Sigmoid colon (tissue), 6 donors: ENCODE measurements at regions not wholly inside any gene's neighbourhood (a gene's known extent, or its start where the extent isn't known, plus 50 kb on each side); places are given as distances from the start of the nearest gene placed in this dataset.

ENCODE experiments used
- DNase-seq: peaks from one replicate; pipeline ENCODE4 v3.0.0-alpha.2; 2019
- H3K27ac ChIP-seq, 4 donors: fragments of 200-600 bp; sonication (generic); one replicate each; pipeline ENCODE4 v1.5.1; 2016 to 2019; ENCODE audit warnings: mild to moderate bottlenecking in 1 of 4
- H3K27me3 ChIP-seq, 3 donors: fragments of 200-600 bp; sonication (generic); one replicate each; pipeline ENCODE4 v1.5.1; 2019; ENCODE audit warnings: mild to moderate bottlenecking in 1 of 3
- H3K36me3 ChIP-seq, 4 donors: fragments of 200-600 bp; sonication (generic); one replicate each; pipeline ENCODE4 v1.5.1; 2016 to 2019
- H3K4me1 ChIP-seq, 4 donors: fragments of 200-600 bp; sonication (generic); one replicate each; pipeline ENCODE4 v1.5.1; 2017 to 2019
- H3K4me3 ChIP-seq, 4 donors: fragments of 200-600 bp; sonication (generic); one replicate each; pipeline ENCODE4 v1.5.1; 2017 to 2019; ENCODE audit warnings: mild to moderate bottlenecking in 2 of 4, moderate library complexity in 1 of 4
- H3K9me3 ChIP-seq, 4 donors: fragments of 200-600 bp in 3 of 4; sonication (generic) in 3 of 4; one replicate each; pipeline versions ENCODE4 v1.5.1 to v1.6.1; 2013 to 2019
- CTCF ChIP-seq, 4 experiments: fragments of 450-650 bp in 3 of 4; fragments of 200-600 bp in 1 of 4; IDR thresholded peaks; one replicate each; pipeline ENCODE4 v1.5.1; 2016 to 2019; ENCODE audit warnings: antibody characterized with exemption in 4 of 4, mild to moderate bottlenecking in 3 of 4, moderate library complexity in 2 of 4
- EP300 ChIP-seq, 4 donors: sonication (generic); formaldehyde crosslinking; IDR thresholded peaks; one replicate each; pipeline ENCODE4 v1.6.1; 2017; ENCODE audit warnings: antibody characterized with exemption in 4 of 4
- POLR2A ChIP-seq, 2 donors: fragments of 450-650 bp; IDR thresholded peaks; one replicate each; pipeline ENCODE4 v1.6.1; 2016; ENCODE audit warnings: antibody characterized with exemption in 2 of 2, mild to moderate bottlenecking in 2 of 2, moderate library complexity in 2 of 2
- POLR2AphosphoS5 ChIP-seq, 4 donors: sonication (generic); formaldehyde crosslinking; IDR thresholded peaks; one replicate each; pipeline ENCODE4 v1.6.1; 2017; ENCODE audit warnings: antibody characterized with exemption in 4 of 4
- WGBS, 2 donors: extraction: QIAGEN DNeasy Blood & Tissue Kit; methylation state at CpG; one replicate each; pipeline ENCODE4 v1.1.7; 2013; 5-methylcytosine and 5-hydroxymethylcytosine counted together
- intact Hi-C: fragments of 100-400 bp; cut with DNase I; formaldehyde crosslinking; loops from one replicate; pipeline ENCODE4 v1.15.1; 2023
- donor health status: healthy with polysubstance abuse.
- donor health status: healthy.

- intact Hi-C loops: no loop called here
- no peak overlapping the region for H3K27ac ChIP-seq
- no peaks in the 10 kb centered on the region for H3K27me3 ChIP-seq
- TF ChIP-seq POLR2A (IDR thresholded peaks at IDR 0.05): no peak
- no peak for TF ChIP-seq POLR2AphosphoS5 (IDR thresholded peaks at IDR 0.05)
- no peak for TF ChIP-seq CTCF (IDR thresholded peaks at IDR 0.05)
- TF ChIP-seq EP300 (IDR thresholded peaks at IDR 0.05): no peak
- H3K4me1 ChIP-seq: no peaks in the 10 kb centered on the region
- H3K9me3 ChIP-seq: no peaks in the 10 kb centered on the region
- H3K36me3 ChIP-seq: no peaks in the 10 kb centered on the region
- DNase-seq: no peak
- no peak overlapping the region for H3K4me3 ChIP-seq
Observed at GRCh38 chr4:96146686-96147085, 306.8 kb downstream of the PDHA2 start.

- H3K36me3 ChIP-seq: no peaks in the 10 kb centered on the region
- TF ChIP-seq POLR2AphosphoS5 (IDR thresholded peaks at IDR 0.05): no peak
- no peak for TF ChIP-seq POLR2A (IDR thresholded peaks at IDR 0.05)
- no peak for TF ChIP-seq CTCF (IDR thresholded peaks at IDR 0.05)
- no peak for TF ChIP-seq EP300 (IDR thresholded peaks at IDR 0.05)
- intact Hi-C loops: no loop called here
- H3K27ac ChIP-seq: no peak overlapping the region
- no peak for DNase-seq
- H3K9me3 ChIP-seq: no peaks in the 10 kb centered on the region
- H3K4me1 ChIP-seq: no peaks in the 10 kb centered on the region
- 85 to 94% methylated on average over 6 of the region's 6 CpGs for WGBS, 2 donors
- H3K4me3 ChIP-seq: no peak overlapping the region
- no peaks in the 10 kb centered on the region for H3K27me3 ChIP-seq
Observed at GRCh38 chr4:96149894-96150293, 310.0 kb downstream of the PDHA2 start.

- TF ChIP-seq CTCF (IDR thresholded peaks at IDR 0.05) (no peak), EP300 (IDR thresholded peaks at IDR 0.05) (no peak), POLR2A (IDR thresholded peaks at IDR 0.05) (no peak), POLR2AphosphoS5 (IDR thresholded peaks at IDR 0.05) (no peak)
- Histone ChIP-seq H3K27me3 (no peaks in the 10 kb centered on the region), H3K27ac (no peak overlapping the region), H3K9me3 (no peaks in the 10 kb centered on the region), H3K4me1 (no peaks in the 10 kb centered on the region), H3K4me3 (no peak overlapping the region), H3K36me3 (no peaks in the 10 kb centered on the region)
- no peak for DNase-seq
- WGBS, 2 donors: 60 to 61% methylated on average over 2 of the region's 2 CpGs
- intact Hi-C loops: no loop called here
Observed at GRCh38 chr4:96150466-96150865, 310.6 kb downstream of the PDHA2 start.

GRCh38 chr4:96152824-96153223 is 312.9 kb downstream of the PDHA2 start:
- no peaks in the 10 kb centered on the region for H3K36me3 ChIP-seq
- intact Hi-C loops: no loop called here
- TF ChIP-seq POLR2AphosphoS5 (IDR thresholded peaks at IDR 0.05) (no peak), CTCF (IDR thresholded peaks at IDR 0.05) (no peak)
- no peak for DNase-seq
- 94 to 96% methylated on average over 2 of the region's 2 CpGs for WGBS, 2 donors
- no peaks in the 10 kb centered on the region for H3K4me1 ChIP-seq
- H3K27me3 ChIP-seq: no peaks in the 10 kb centered on the region
- H3K4me3 ChIP-seq: no peak overlapping the region
- H3K9me3 ChIP-seq: no peaks in the 10 kb centered on the region
- H3K27ac ChIP-seq: no peak overlapping the region

- intact Hi-C loops: no loop called here
- WGBS, 2 donors: 75 to 90% methylated on average over 2 of the region's 2 CpGs
- Histone ChIP-seq H3K27ac (no peak overlapping the region), H3K9me3 (no peaks in the 10 kb centered on the region), H3K36me3 (no peaks in the 10 kb centered on the region), H3K4me1 (no peaks in the 10 kb centered on the region), H3K27me3 (no peaks in the 10 kb centered on the region), H3K4me3 (no peak overlapping the region)
- TF ChIP-seq POLR2AphosphoS5 (IDR thresholded peaks at IDR 0.05) (no peak), POLR2A (IDR thresholded peaks at IDR 0.05) (no peak), CTCF (IDR thresholded peaks at IDR 0.05) (no peak), EP300 (IDR thresholded peaks at IDR 0.05) (no peak)
- DNase-seq: no peak
Observed at GRCh38 chr4:96154676-96155075, 314.8 kb downstream of the PDHA2 start.
